ENCODE measurements at regions not wholly inside any gene's neighbourhood (a gene's known extent, or its start where the extent isn't known, plus 50 kb on each side); places are given as distances from the start of the nearest gene placed in this dataset.

DNA sequence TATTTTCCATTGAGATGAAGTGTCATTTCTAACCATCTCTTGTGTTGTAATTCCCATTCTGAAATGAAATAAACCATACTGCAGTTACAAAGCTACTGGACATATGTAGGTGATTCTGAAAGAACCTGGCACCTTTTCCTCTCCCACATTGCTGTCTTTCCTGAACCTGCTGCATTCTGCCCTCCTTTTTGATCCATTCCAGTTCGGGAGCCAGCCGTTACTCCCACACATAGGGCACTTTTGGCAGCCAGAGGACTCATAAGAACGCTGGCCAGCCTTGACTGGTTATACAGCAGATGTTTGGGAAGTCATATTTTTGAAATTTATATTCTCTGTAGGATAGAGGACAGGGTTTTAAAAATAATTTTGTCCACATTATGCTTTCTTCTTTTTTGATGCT is 369.8 kb upstream of the CDH7 start:
- TF ChIP-seq CTCF (IDR thresholded peaks at IDR 0.05; ENCODE audit: low read length) (no peak), EZH2 (optimal IDR thresholded peaks at IDR 0.05; ENCODE audit: low read depth, low read length) (no peak), EZH2phosphoT487 (IDR thresholded peaks at IDR 0.05; ENCODE audit: low read length) (no peak)

Data from MM.1S (cell line).